Bronchial epithelial cell (primary cell): ENCODE measurements at regions not wholly inside any gene's neighbourhood (a gene's known extent, or its start where the extent isn't known, plus 50 kb on each side); places are given as distances from the start of the nearest gene placed in this dataset.

Experiments
- DNase-seq: peaks from one replicate; pipeline ENCODE4 v3.0.0-alpha.2; 2010; ENCODE audit warnings: low read depth
- FAIRE-seq: peaks from 2 replicates; lab custom pipeline; 2011; peaks lifted over from hg19 to GRCh38; lab: Jason Lieb, UNC
- H3K27me3 ChIP-seq: 2 replicates; pipeline ENCODE4 v1.5.1; 2011; ENCODE audit warnings: low read length; ENCODE audit not compliant: control insufficient read depth, insufficient read depth
- H3K36me3 ChIP-seq: 2 replicates; pipeline ENCODE4 v1.5.1; 2011; ENCODE audit warnings: low read length; ENCODE audit not compliant: control insufficient read depth, insufficient read depth
- H3K4me3 ChIP-seq: 2 replicates; pipeline ENCODE4 v1.5.1; 2011; ENCODE audit warnings: mild to moderate bottlenecking, low read depth, low read length, control low read depth
- CTCF ChIP-seq: IDR thresholded peaks from 2 replicates; pipeline ENCODE4 v1.5.1; 2011; ENCODE audit warnings: mild to moderate bottlenecking, moderate library complexity, low read length, control low read depth, inconsistent platforms; ENCODE audit not compliant: insufficient read depth, severe bottlenecking

- FAIRE-seq (no peak), DNase-seq (no peak)
- TF ChIP-seq CTCF, result no peak
- no peaks in the 10 kb centered on the region for H3K36me3 ChIP-seq
- H3K27me3 ChIP-seq, result no peaks in the 10 kb centered on the region
- H3K4me3 ChIP-seq, result no peak overlapping the region
Measured at GRCh38 chr15:88323468-88323867, 66.9 kb upstream of the NTRK3 start.

GRCh38 chr15:88322461-88322860 lies 65.9 kb upstream of the NTRK3 start:
- no peak overlapping the region for H3K4me3 ChIP-seq
- no peaks in the 10 kb centered on the region for H3K27me3 ChIP-seq
- H3K36me3 ChIP-seq, result no peaks in the 10 kb centered on the region
- TF ChIP-seq CTCF, result no peak
- FAIRE-seq, result no peak
- no peak for DNase-seq

GRCh38 chr15:88321271-88321670 lies 64.7 kb upstream of the NTRK3 start:
- no peak overlapping the region for H3K4me3 ChIP-seq
- no peaks in the 10 kb centered on the region for H3K36me3 ChIP-seq
- FAIRE-seq (no peak), DNase-seq (no peak)
- no peak for TF ChIP-seq CTCF
- no peaks in the 10 kb centered on the region for H3K27me3 ChIP-seq

- TF ChIP-seq CTCF, result no peak
- Histone ChIP-seq H3K4me3 (no peak overlapping the region), H3K27me3 (no peaks in the 10 kb centered on the region), H3K36me3 (no peaks in the 10 kb centered on the region)
- DNase-seq, result no peak
- no peak for FAIRE-seq
Measured at GRCh38 chr15:88316586-88316985, 60.0 kb upstream of the NTRK3 start.

DNA sequence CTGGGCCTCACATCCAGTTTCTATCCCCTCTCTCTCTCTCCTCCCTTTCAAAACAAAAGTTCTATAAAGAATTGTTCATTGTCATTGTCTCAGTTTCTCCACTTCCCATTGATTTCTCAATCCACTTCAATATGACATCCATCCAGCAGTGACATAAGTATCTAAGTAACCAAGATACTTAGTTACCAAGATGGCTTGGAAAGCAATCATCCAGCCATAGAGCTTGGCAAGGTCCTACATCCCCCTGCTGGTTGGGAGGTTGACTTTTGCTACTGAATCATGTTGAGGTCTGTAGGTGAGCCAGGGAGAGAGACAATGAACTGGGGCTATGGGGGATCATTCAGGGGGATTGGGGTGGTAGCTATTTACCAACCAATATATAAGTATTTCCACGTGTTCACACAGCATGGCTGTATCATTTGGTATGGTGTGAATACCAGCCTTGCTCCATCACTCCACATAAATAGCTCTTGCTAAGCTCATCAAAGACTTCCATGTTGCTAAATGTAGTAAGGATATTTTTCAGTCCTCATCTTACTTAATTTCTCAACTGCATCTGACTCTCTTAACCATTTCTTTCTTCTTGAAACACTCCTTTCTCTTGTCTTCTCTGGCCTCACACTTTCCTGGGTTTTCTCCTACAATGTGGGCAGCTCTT lies 58.8 kb upstream of the NTRK3 start:
- no peak for TF ChIP-seq CTCF
- Histone ChIP-seq H3K4me3 (no peak overlapping the region), H3K36me3 (no peaks in the 10 kb centered on the region), H3K27me3 (no peaks in the 10 kb centered on the region)
- FAIRE-seq (no peak), DNase-seq (no peak)
